Osteoblast (primary cell): ENCODE measurements at regions not wholly inside any gene's neighbourhood (a gene's known extent, or its start where the extent isn't known, plus 50 kb on each side); places are given as distances from the start of the nearest gene placed in this dataset.

Experiments used
- DNase-seq: peaks from one replicate; pipeline ENCODE4 v3.0.0; 2011; ENCODE audit warnings: low spot score, mixed read lengths; ENCODE audit not compliant: insufficient read length; ENCODE audit errors: missing footprints
- H2AFZ ChIP-seq: 2 replicates; pipeline ENCODE4 v1.6.0; 2011; ENCODE audit warnings: mild to moderate bottlenecking, low read length
- H3K27ac ChIP-seq: 2 replicates; pipeline ENCODE4 v1.5.1; 2011; ENCODE audit warnings: mild to moderate bottlenecking, low read depth, low read length, moderate library complexity
- H3K27me3 ChIP-seq: 2 replicates; pipeline ENCODE4 v1.6.0; 2012; ENCODE audit warnings: mild to moderate bottlenecking, control low read depth, inconsistent platforms, low read length, moderate library complexity; ENCODE audit not compliant: insufficient read depth
- H3K36me3 ChIP-seq: 2 replicates; pipeline ENCODE4 v1.5.1; 2011; ENCODE audit warnings: mild to moderate bottlenecking, low read length, control low read depth, moderate library complexity; ENCODE audit not compliant: insufficient read depth
- H3K4me1 ChIP-seq: 2 replicates; pipeline ENCODE4 v1.5.1; 2011; ENCODE audit warnings: mild to moderate bottlenecking, low read length, control low read depth, moderate library complexity; ENCODE audit not compliant: insufficient read depth
- H3K4me2 ChIP-seq: 2 replicates; pipeline ENCODE4 v1.6.0; 2011; ENCODE audit warnings: mild to moderate bottlenecking, low read length; ENCODE audit not compliant: insufficient read depth
- H3K4me3 ChIP-seq: fragments of 200-600 bp; sonication (generic); 3 replicates; pipeline ENCODE4 v1.5.1; 2012; ENCODE audit warnings: mild to moderate bottlenecking, low read length, inconsistent platforms; ENCODE audit not compliant: insufficient read depth
- H3K79me2 ChIP-seq: 2 replicates; pipeline ENCODE4 v1.6.0; 2012; ENCODE audit warnings: mild to moderate bottlenecking, low read length, control low read depth, inconsistent platforms; ENCODE audit not compliant: insufficient read depth
- H3K9me3 ChIP-seq: 2 replicates; pipeline ENCODE4 v1.5.1; 2011; ENCODE audit warnings: low read depth, low read length, control low read depth
- H4K20me1 ChIP-seq: 2 replicates; pipeline ENCODE4 v1.6.0; 2012; ENCODE audit warnings: mild to moderate bottlenecking, low read length, control low read depth; ENCODE audit not compliant: insufficient read depth
- CTCF ChIP-seq: IDR thresholded peaks from 2 replicates; pipeline ENCODE4 v1.5.1; 2011; ENCODE audit warnings: mild to moderate bottlenecking, low read depth, low read length, moderate library complexity; ENCODE audit errors: extremely low read depth

- Histone ChIP-seq H3K4me2 (peak overlapping the region; percentile 53), H3K4me1 (peaks cover 46% of the 10 kb centered on the region), H4K20me1 (no peaks in the 10 kb centered on the region), H3K27ac (peak overlapping the region; percentile 29), H3K36me3 (no peaks in the 10 kb centered on the region), H2AFZ (peak overlapping the region; percentile 21), H3K9me3 (no peaks in the 10 kb centered on the region), H3K4me3 (peak overlapping the region; percentile 10), H3K27me3 (no peaks in the 10 kb centered on the region), H3K79me2 (no peaks in the 10 kb centered on the region)
- DNase-seq, result peak; percentile 94
- no peak for TF ChIP-seq CTCF
These were observed 129.0 kb downstream of the SNX18 start for GRCh38 chr5:54646356-54647101.

GRCh38 chr5:54645882-54646355 is 128.4 kb downstream of the SNX18 start:
- Histone ChIP-seq H3K79me2 (no peaks in the 10 kb centered on the region), H3K4me1 (peaks cover 42% of the 10 kb centered on the region), H3K27me3 (no peaks in the 10 kb centered on the region), H3K9me3 (no peaks in the 10 kb centered on the region), H3K36me3 (no peaks in the 10 kb centered on the region), H2AFZ (peak overlapping the region; percentile 21), H3K4me2 (peak overlapping the region; percentile 53), H4K20me1 (no peaks in the 10 kb centered on the region), H3K4me3 (peak overlapping the region; percentile 10), H3K27ac (peak overlapping the region; percentile 29)
- peak; percentile 66 for DNase-seq
- TF ChIP-seq CTCF, result no peak

- Histone ChIP-seq H3K4me3 (peak overlapping the region; percentile 16), H3K4me2 (peak overlapping the region; percentile 46), H3K27ac (peak overlapping the region; percentile 84), H3K27me3 (no peaks in the 10 kb centered on the region), H4K20me1 (no peaks in the 10 kb centered on the region), H3K9me3 (no peaks in the 10 kb centered on the region), H3K79me2 (no peaks in the 10 kb centered on the region), H3K4me1 (peaks cover 42% of the 10 kb centered on the region), H3K36me3 (no peaks in the 10 kb centered on the region), H2AFZ (no peak overlapping the region)
- no peak for DNase-seq
- no peak for TF ChIP-seq CTCF
These were observed 126.7 kb downstream of the SNX18 start for GRCh38 chr5:54644226-54644625.

- Histone ChIP-seq H3K27ac (peak overlapping the region; percentile 84), H4K20me1 (no peaks in the 10 kb centered on the region), H3K36me3 (no peaks in the 10 kb centered on the region), H3K79me2 (no peaks in the 10 kb centered on the region), H3K9me3 (no peaks in the 10 kb centered on the region), H3K4me2 (peak overlapping the region; percentile 46), H3K4me3 (peak overlapping the region; percentile 16), H3K27me3 (no peaks in the 10 kb centered on the region), H2AFZ (no peak overlapping the region), H3K4me1 (peaks cover 42% of the 10 kb centered on the region)
- peak; percentile 81 for DNase-seq
- no peak for TF ChIP-seq CTCF
These were observed 126.1 kb downstream of the SNX18 start for GRCh38 chr5:54643685-54644106.
